HG02973 (cell line): ENCODE measurements at regions not wholly inside any gene's neighbourhood (a gene's known extent, or its start where the extent isn't known, plus 50 kb on each side); places are given as distances from the start of the nearest gene placed in this dataset.

Experiments
- ATAC-seq: cut with Tn5 transposase; IDR thresholded peaks from one replicate; pipeline ENCODE4 v1.9.1; 2021; ENCODE audit warnings: moderate library complexity; ENCODE audit not compliant: unreplicated experiment

DNA sequence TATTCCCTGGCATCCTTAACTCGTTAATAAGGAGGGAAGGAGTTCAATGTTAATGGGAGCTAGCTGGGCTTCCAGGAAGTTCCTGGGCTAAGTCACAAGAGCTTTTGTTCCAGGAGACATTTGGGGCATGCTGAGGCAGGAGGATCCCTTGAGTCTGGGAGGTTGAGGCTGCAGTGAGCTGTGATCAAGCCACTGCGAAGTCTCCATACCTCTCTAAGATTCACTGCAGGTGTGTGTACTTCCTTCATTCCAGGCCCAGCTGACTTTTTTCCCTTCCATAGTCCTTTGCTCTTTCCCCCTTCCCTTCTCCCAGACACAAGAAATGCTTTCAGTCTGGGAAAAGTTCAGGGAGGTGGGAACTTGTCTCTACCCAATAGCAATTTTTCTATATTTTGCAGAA is 489.8 kb downstream of the NPIPA7 start:
- no peak for ATAC-seq

DNA sequence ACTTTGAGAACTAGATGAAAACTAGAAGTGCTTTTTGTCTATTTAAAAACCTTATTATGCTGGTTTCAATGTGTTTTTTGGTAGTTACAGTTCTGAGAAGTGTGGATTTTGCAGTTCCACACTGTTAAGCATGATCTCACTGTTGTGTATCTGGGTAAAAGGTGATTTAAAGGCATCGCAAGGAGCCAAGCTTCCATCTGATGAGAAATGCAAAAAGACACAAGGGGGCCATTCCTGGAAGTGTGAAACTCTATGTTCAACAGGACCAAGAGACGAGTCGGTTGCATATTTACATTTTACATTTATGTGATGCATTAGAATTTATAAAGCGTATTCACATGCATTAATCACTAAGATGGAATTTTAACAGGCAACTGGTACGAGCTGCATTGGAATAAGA is 490.8 kb downstream of the NPIPA7 start:
- ATAC-seq = no peak

DNA sequence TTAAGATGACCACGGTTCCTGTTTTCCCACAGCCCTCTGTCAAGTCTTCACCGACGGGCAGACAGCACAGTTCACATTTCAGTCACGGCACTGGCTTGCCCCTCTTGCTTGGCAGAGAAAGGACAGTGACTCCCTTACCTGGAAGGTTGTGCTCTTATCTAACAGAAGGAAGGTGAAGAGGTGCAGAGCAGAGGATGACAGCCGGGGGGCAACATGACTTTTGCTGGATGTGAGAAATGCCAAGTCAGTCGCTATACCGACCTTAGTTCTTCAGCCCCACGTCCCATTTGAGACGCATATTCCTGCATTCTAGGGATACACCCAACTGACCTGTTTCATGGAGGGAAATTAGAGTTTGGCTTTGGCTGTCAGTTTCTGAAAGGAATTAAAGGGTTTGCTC is 492.3 kb downstream of the NPIPA7 start:
- ATAC-seq = no peak

GRCh38 chr16:16877061-16877460 is 498.1 kb downstream of the NPIPA7 start:
- ATAC-seq = no peak

- ATAC-seq = no peak
Observed at GRCh38 chr16:16879567-16880251, 500.8 kb downstream of the NPIPA7 start.

- no peak for ATAC-seq
Observed at GRCh38 chr16:16881814-16882213, 502.9 kb downstream of the NPIPA7 start.

DNA sequence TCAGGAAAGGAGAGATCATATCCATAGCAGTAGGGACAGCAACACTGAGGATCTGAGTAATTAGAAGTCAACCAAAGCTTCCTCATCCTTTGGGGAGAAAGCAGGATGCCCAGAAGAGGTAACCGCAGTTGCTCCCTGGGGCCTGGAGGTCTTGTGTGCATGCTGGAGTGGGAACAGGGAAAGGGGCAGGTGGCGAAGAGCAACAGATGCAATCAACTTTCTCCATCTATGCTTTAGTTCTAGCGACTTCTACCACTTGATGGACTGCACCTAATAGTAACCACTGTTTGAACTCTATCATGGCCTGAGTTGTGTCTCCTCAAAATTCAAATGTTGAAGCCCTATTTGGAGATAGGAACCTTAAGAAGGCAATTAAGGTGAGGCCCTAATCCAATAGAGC is 503.8 kb downstream of the NPIPA7 start:
- ATAC-seq = no peak

DNA sequence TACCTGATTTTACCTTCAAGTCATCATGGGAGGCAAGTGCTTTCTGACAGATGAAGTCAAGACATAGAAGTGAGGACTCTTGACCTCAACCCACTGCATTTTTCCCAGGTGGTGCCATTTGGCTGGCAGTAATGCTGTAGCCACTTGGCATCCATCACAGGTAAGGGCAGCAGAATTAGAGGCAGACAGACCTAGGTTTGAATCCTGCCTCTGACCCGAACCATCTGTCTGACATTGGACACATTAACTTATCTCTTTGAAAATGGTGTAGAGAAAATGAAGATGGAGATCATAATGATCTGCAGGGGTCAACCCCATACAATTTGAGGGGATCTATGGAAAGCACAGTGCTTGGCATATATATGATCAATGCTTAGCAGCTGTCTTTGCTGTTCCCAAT is 505.5 kb downstream of the NPIPA7 start:
- no peak for ATAC-seq

- no peak for ATAC-seq
Observed at GRCh38 chr16:16887193-16887592, 508.3 kb downstream of the NPIPA7 start.

GRCh38 chr16:16890964-16891363 is 512.0 kb downstream of the NPIPA7 start:
- no peak for ATAC-seq

DNA sequence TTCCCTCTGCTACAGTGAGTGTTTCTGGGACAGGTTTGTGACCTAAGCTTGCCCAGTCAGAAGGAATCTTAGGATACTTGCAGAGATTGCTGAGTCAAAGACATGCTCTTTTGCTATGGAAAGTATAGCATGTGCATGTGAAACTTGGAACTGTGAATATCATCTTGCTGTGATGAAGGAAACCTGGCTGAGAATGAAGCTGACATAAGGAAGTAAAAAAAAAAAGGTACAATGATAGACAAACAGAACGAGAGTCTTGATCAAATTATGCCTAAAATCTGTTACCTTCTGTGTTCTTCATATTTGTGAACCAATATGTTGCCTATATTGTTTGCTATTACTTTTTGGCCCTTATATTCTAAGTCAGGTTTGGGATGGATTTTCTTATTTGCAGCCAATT is 525.7 kb downstream of the NPIPA7 start:
- ATAC-seq = no peak

- ATAC-seq = no peak
Observed at GRCh38 chr16:16905850-16906249, 526.9 kb downstream of the NPIPA7 start.

- ATAC-seq = no peak
Observed at GRCh38 chr16:16907089-16907488, 528.1 kb downstream of the NPIPA7 start.

DNA sequence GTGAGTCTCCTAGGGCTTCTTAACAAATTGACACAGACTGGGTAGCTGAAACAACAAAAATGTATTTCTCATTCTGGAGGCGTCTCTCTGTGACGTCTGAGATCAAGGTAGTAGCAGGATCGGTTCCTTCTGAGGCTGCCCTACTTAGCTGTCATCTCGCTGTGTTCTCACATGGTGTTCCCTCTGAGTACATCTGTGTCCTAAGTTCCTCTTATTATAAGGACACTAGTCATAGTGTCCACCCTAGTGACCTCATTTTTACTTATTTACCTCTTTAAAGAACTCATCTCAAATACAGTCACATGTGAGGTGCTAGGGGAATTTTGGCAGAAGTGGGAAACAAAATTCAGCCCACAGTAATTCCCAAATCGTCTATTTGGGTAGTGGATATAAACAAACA is 529.1 kb downstream of the NPIPA7 start:
- no peak for ATAC-seq

DNA sequence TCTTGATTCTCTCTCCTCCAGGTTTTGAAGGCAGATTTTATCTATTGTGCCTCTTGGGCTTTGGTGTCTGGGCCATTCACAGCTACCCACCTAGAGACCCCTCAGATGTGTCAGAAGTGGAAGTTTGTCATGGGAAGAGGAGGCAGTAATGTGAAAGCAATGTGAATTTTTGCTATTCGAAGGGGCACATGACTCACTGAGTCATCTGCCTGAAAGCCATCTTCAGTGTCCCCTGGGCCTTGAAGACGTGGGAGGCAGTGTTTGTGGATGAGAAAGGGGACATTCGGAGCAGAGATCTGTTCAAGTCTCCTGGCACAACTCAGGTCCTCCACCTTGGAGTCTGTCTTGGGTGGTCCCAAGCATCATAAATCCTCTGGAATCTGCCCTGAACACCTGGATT is 530.2 kb downstream of the NPIPA7 start:
- no peak for ATAC-seq

- no peak for ATAC-seq
Observed at GRCh38 chr16:16910666-16911065, 531.7 kb downstream of the NPIPA7 start.

GRCh38 chr16:16915771-16916170 is 536.8 kb downstream of the NPIPA7 start:
- ATAC-seq = no peak

DNA sequence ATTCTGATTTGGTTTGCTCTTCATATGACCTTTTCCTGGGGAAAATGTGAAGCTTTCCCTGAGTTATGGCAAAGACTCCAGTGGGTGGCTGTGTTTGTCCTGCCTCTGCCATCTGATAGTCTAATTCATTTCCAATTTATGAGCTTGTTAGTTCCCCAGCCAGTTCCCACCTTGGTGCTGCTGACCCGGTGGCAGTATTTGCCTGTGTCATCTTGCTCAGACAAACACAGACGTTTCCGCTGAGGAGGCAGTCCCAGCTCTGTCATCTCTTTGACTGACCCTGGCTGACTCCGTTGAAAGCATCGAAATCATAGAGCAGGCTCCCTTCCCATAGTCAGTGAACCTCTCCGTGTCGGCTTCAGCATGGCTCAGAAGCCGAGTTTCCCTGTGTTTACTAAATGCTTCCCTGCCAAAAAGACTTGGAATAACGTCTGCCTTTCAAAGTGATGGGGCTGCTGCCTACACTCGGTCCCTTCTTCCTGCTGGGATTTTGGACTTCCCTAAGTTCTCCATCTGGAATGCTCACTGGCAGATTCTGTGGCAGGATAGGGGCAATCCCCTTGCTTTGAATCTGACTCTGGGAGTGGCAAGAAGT is 538.3 kb downstream of the NPIPA7 start:
- ATAC-seq = no peak

DNA sequence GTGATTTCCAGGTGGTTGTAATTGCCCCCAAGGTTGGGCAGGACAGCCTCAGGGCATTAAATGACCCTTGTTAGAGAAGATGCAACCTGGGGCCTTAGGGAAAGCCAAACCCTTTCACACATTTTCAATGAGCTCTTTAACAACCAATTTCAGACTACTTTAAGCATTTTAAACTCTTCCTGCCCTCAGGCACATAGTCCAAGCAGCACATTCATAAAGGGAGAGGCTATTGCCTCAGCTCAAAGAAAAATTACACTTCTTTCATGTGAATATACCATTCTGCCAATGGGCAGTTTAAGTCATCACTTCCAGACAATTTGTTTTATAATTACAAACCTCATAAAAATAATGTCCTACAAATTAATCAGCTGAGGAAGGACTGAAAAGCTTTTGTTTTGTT is 544.5 kb downstream of the NPIPA7 start:
- ATAC-seq = no peak

- ATAC-seq = no peak
Observed at GRCh38 chr16:16924613-16925012, 545.7 kb downstream of the NPIPA7 start.

DNA sequence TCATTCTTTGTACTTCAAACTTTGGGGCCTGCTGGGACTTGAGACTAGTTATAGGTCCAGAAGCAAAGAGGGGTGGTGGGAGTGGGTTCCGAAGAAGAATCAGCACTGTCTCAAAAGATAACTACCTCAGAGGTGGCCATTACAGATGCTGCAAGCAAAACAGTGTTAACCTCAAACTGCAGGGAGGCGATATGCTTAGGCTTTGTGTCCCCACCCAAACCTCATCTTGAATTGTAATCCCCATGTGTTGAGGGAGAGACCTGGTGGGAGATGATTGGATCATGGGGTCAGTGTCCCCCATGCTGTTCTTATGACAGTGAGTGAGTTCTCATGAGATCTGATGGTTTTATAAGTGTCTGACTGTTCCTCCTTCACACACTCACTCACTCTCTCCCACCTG is 545.3 kb downstream of the XYLT1 start:
- ATAC-seq = no peak

DNA sequence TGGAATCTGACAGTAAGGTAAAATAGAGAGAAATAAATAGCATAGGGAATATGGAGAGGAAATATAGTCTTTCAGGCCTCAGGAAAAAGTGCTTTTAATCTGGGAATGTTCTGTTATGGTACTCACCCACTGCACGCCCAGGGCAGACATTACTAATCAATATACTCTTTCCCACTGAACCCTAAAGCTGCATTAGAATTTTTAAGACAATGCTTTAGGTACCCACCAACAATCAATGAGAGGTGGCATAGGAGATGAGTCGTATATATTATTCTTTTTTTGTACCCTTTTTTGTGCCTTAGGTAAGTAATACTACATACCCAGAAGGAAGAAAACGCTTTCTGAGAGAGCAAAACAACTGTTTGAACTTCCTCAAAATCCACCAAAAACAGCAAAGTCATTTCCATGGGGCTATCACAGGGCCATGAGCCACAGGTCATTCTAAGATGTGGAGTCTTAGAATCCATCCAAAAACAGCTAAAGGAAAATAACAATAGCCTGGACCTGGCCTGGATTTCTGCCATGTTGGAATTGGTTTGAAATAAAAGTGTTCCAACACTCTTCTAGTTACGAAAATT is 542.1 kb downstream of the XYLT1 start:
- no peak for ATAC-seq
